Esophagus muscularis mucosa (tissue), 3 donors: ENCODE measurements at regions not wholly inside any gene's neighbourhood (a gene's known extent, or its start where the extent isn't known, plus 50 kb on each side); places are given as distances from the start of the nearest gene placed in this dataset.

Experiments
- POLR2A ChIP-seq: fragments of 450-650 bp; IDR thresholded peaks from one replicate; pipeline ENCODE4 v1.6.1; 2017; ENCODE audit warnings: antibody characterized with exemption, moderate library complexity, mild to moderate bottlenecking, low read depth
- POLR2AphosphoS5 ChIP-seq, 2 donors: sonication (generic); formaldehyde crosslinking; IDR thresholded peaks; one replicate each; pipeline ENCODE4 v1.6.1; 2017; ENCODE audit warnings: antibody characterized with exemption in 2 of 2
- TF ChIP-seq, protein P1 (sequence below), 3 experiments: fragments of 200-600 bp in 2 of 3; fragments of 450-650 bp in 1 of 3; sonication (generic) in 2 of 3; IDR thresholded peaks; one replicate each; pipeline ENCODE4 v1.5.1; 2017 to 2019; ENCODE audit warnings: antibody characterized with exemption in 3 of 3, mild to moderate bottlenecking in 2 of 3, moderate library complexity in 1 of 3

DNA sequence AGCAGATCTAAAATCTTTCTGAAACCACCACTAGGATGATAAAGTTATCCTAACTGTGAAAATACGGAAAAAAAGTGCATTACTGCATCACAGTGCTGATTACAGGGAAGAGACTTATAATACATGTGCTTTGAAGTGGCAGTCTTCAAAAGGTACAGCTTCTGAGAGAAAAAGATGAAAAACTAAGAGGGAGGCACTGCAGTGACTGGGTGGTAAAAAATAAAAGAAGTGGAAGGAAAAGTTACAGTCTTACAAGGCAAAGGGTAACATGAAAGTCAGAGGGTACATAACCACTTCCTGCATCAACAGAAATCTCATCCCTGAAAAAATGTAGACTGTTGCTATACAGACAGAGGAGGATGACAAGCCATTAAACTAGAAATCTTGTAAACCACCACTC, 465.3 kb downstream of the ACTR3B start:
- TF ChIP-seq POLR2A (no peak), POLR2AphosphoS5 (IDR thresholded peaks at IDR 0.05) (no peak)
- TF ChIP-seq, protein P1, sequence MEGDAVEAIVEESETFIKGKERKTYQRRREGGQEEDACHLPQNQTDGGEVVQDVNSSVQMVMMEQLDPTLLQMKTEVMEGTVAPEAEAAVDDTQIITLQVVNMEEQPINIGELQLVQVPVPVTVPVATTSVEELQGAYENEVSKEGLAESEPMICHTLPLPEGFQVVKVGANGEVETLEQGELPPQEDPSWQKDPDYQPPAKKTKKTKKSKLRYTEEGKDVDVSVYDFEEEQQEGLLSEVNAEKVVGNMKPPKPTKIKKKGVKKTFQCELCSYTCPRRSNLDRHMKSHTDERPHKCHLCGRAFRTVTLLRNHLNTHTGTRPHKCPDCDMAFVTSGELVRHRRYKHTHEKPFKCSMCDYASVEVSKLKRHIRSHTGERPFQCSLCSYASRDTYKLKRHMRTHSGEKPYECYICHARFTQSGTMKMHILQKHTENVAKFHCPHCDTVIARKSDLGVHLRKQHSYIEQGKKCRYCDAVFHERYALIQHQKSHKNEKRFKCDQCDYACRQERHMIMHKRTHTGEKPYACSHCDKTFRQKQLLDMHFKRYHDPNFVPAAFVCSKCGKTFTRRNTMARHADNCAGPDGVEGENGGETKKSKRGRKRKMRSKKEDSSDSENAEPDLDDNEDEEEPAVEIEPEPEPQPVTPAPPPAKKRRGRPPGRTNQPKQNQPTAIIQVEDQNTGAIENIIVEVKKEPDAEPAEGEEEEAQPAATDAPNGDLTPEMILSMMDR (IDR thresholded peaks at IDR 0.05), result no peak
